ENCODE measurements at regions not wholly inside any gene's neighbourhood (a gene's known extent, or its start where the extent isn't known, plus 50 kb on each side); places are given as distances from the start of the nearest gene placed in this dataset.

DNA sequence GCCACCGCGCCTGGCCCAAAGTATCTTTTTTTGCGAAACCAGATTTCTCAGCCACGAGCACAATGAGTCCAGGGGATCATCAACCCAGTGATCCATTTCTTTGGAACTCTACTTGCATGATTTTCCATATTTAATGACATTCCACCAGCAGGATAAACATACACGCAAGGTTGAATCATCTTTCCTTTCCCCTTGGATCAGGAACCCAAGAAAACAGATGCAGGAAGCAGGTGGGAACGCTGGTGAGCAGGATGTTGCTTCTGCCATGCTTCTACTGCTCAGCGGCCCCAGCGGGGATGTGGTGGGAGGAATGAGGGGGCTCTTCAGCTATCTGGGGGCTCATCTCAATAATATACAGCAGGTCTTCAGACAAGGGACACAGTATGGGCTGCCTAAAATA, 118.2 kb downstream of the SEC61B start:
- Mint-ChIP-seq H3K27me3 (ENCODE audit: low read depth) (no peaks in the 10 kb centered on the region), H3K4me3 (ENCODE audit: unreplicated experiment) (no peak overlapping the region), H3K36me3 (ENCODE audit: low read depth) (no peaks in the 10 kb centered on the region), H3K4me1 (ENCODE audit: low read depth) (no peaks in the 10 kb centered on the region), H3K9me3 (ENCODE audit: low read depth) (no peaks in the 10 kb centered on the region), H3K27ac (ENCODE audit: unreplicated experiment) (no peak overlapping the region)
- DNase-seq (ENCODE audit: low spot score), result no peak
- TF ChIP-seq, protein P1, sequence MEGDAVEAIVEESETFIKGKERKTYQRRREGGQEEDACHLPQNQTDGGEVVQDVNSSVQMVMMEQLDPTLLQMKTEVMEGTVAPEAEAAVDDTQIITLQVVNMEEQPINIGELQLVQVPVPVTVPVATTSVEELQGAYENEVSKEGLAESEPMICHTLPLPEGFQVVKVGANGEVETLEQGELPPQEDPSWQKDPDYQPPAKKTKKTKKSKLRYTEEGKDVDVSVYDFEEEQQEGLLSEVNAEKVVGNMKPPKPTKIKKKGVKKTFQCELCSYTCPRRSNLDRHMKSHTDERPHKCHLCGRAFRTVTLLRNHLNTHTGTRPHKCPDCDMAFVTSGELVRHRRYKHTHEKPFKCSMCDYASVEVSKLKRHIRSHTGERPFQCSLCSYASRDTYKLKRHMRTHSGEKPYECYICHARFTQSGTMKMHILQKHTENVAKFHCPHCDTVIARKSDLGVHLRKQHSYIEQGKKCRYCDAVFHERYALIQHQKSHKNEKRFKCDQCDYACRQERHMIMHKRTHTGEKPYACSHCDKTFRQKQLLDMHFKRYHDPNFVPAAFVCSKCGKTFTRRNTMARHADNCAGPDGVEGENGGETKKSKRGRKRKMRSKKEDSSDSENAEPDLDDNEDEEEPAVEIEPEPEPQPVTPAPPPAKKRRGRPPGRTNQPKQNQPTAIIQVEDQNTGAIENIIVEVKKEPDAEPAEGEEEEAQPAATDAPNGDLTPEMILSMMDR (IDR thresholded peaks at IDR 0.05), result no peak

DNA sequence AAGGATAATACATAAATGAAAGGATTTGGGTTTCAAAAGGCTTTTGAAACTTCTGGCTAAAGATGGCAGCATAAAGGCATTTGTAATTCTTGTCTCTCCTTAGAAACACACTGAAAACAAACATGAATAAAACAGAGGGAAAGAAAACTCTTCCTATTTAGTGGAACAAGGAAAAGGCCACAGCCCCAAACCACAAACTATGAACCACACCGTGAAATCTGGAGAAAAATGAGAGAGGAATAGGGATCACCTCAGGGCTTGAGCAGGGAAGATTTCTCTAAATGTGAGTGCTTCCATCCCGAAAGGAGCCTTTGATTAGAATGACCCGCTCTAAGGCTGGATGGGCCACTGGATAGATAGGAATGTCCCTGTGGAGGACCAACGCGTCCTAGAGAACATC, 119.6 kb downstream of the SEC61B start:
- Mint-ChIP-seq H3K27ac (ENCODE audit: unreplicated experiment) (no peak overlapping the region), H3K9me3 (ENCODE audit: low read depth) (no peaks in the 10 kb centered on the region), H3K4me3 (ENCODE audit: unreplicated experiment) (no peak overlapping the region), H3K27me3 (ENCODE audit: low read depth) (no peaks in the 10 kb centered on the region), H3K4me1 (ENCODE audit: low read depth) (peaks cover 7% of the 10 kb centered on the region), H3K36me3 (ENCODE audit: low read depth) (no peaks in the 10 kb centered on the region)
- no peak for DNase-seq (ENCODE audit: low spot score)
- TF ChIP-seq, protein P1 (IDR thresholded peaks at IDR 0.05), result no peak

DNA sequence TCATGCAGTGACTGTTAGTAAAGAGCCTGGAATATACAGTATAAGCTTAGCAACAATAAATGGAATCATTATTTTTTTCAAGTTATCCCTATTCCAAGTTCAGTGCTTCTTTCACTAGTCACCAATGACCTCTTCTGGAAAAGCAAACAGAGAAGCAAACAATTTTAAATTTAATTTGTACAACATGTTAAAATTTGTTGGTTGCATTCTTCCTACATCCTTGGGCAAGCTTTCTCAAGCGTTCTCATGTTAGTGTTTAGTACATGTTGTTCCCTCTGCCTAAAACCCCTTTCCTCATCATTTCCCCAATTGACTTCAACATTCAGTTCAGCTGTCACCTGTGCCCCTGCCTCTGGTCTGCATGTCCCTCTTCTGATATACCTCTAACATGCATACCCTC, 123.4 kb downstream of the SEC61B start:
- Mint-ChIP-seq H3K36me3 (ENCODE audit: low read depth) (no peaks in the 10 kb centered on the region), H3K4me1 (ENCODE audit: low read depth) (peaks cover 7% of the 10 kb centered on the region), H3K4me3 (ENCODE audit: unreplicated experiment) (no peak overlapping the region), H3K27me3 (ENCODE audit: low read depth) (no peaks in the 10 kb centered on the region), H3K27ac (ENCODE audit: unreplicated experiment) (no peak overlapping the region), H3K9me3 (ENCODE audit: low read depth) (no peaks in the 10 kb centered on the region)
- TF ChIP-seq, protein P1 (IDR thresholded peaks at IDR 0.05), result no peak
- DNase-seq (ENCODE audit: low spot score), result no peak

DNA sequence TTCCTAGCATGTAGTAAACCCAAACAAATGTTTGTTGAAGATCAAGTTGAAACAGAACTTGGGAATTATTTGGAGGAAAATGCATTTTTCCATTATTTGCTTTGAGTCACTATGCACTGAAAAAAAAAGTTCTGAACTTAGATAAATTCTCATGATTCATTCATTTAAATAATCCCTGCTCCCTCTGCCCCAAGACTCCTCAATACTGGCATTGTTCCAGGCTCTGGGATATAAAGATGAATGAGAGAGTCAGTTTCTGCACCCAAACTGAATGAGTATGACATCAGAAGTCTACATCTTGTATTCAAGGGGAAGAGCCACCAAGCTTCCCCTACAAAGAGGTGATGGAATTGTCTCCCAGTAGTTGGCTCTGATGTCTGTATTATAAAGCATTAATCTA, 123.9 kb downstream of the SEC61B start:
- Mint-ChIP-seq H3K4me3 (ENCODE audit: unreplicated experiment) (no peak overlapping the region), H3K27ac (ENCODE audit: unreplicated experiment) (no peak overlapping the region), H3K27me3 (ENCODE audit: low read depth) (no peaks in the 10 kb centered on the region), H3K4me1 (ENCODE audit: low read depth) (peaks cover 7% of the 10 kb centered on the region), H3K9me3 (ENCODE audit: low read depth) (no peaks in the 10 kb centered on the region), H3K36me3 (ENCODE audit: low read depth) (no peaks in the 10 kb centered on the region)
- no peak for DNase-seq (ENCODE audit: low spot score)
- TF ChIP-seq, protein P1 (IDR thresholded peaks at IDR 0.05), result no peak

DNA sequence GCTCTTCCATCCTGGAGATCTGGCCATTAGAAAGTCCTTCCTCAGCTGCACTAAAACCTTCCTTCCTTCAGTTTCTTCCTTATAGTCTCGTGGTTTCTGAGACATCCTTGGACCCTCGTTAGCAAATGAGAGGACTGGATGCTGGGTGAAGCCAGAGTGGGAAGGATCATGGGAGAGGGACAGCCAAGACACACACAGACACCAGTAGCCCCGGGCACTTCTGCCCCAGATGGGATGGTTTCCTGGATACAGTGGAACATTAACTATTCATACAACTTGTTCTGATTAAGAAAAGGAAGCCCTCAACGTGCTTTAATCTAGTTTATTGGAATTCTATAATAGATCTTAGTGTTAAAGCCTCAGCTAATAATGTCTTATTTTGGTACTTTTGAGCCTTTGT, 125.5 kb downstream of the SEC61B start:
- no peak overlapping the region for H3K27ac Mint-ChIP-seq (ENCODE audit: unreplicated experiment)
- no peaks in the 10 kb centered on the region for H3K9me3 Mint-ChIP-seq (ENCODE audit: low read depth)
- no peak overlapping the region for H3K4me3 Mint-ChIP-seq (ENCODE audit: unreplicated experiment)
- no peaks in the 10 kb centered on the region for H3K36me3 Mint-ChIP-seq (ENCODE audit: low read depth)
- H3K27me3 Mint-ChIP-seq (ENCODE audit: low read depth), result no peaks in the 10 kb centered on the region
- peaks cover 8% of the 10 kb centered on the region for H3K4me1 Mint-ChIP-seq (ENCODE audit: low read depth)
- TF ChIP-seq, protein P1 (IDR thresholded peaks at IDR 0.05), result no peak
- no peak for DNase-seq (ENCODE audit: low spot score)

Data from chondrocyte (in vitro differentiated cells).